ENCODE measurements at regions not wholly inside any gene's neighbourhood (a gene's known extent, or its start where the extent isn't known, plus 50 kb on each side); places are given as distances from the start of the nearest gene placed in this dataset.

DNA sequence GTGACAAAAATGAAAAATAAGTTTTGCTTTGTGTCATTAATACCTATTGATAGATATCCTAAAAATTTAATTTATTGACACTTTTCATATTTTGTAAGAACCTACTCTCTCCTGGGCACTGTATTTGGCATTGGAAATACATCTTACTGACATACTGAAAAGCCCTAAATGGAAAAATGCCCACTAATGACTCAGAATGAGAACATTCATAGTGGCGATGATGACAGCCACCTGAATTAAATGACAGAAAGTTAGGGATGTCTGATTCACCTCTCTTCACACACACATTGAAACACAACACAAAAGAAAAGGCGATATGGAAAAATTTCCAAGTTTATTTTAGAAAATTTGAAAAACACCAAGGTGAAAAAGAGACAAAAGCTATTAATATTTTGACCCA lies 992.3 kb downstream of the STPG2 start:
- TF ChIP-seq ZFX (IDR thresholded peaks at IDR 0.05; ENCODE audit: borderline replicate concordance), result no peak
- TF ChIP-seq, protein P1, sequence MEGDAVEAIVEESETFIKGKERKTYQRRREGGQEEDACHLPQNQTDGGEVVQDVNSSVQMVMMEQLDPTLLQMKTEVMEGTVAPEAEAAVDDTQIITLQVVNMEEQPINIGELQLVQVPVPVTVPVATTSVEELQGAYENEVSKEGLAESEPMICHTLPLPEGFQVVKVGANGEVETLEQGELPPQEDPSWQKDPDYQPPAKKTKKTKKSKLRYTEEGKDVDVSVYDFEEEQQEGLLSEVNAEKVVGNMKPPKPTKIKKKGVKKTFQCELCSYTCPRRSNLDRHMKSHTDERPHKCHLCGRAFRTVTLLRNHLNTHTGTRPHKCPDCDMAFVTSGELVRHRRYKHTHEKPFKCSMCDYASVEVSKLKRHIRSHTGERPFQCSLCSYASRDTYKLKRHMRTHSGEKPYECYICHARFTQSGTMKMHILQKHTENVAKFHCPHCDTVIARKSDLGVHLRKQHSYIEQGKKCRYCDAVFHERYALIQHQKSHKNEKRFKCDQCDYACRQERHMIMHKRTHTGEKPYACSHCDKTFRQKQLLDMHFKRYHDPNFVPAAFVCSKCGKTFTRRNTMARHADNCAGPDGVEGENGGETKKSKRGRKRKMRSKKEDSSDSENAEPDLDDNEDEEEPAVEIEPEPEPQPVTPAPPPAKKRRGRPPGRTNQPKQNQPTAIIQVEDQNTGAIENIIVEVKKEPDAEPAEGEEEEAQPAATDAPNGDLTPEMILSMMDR (IDR thresholded peaks at IDR 0.05), result no peak
- H3K27ac ChIP-seq, result peak overlapping the region; percentile 28; the same call in 1 of the 2 replicates

DNA sequence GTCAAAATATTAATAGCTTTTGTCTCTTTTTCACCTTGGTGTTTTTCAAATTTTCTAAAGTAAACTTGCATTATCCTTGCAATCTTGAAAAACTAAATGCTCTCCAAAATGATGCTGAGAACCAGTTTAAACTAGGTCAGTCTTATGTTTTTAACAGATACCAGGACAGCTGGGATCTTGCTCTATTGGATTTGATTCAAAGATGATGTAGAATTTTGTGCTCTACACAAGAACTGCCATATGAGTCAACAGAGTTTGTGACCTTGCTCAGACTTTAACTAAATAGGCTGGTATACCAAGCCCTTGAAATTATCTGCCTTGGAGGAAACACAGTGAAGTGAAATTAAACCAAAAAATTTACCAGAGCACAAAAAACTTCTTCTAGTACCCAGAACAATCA lies 991.1 kb downstream of the STPG2 start:
- peak overlapping the region; percentile 28; the same call in 1 of the 2 replicates for H3K27ac ChIP-seq
- TF ChIP-seq ZFX (IDR thresholded peaks at IDR 0.05; ENCODE audit: borderline replicate concordance), result no peak
- TF ChIP-seq, protein P1 (IDR thresholded peaks at IDR 0.05), result no peak

DNA sequence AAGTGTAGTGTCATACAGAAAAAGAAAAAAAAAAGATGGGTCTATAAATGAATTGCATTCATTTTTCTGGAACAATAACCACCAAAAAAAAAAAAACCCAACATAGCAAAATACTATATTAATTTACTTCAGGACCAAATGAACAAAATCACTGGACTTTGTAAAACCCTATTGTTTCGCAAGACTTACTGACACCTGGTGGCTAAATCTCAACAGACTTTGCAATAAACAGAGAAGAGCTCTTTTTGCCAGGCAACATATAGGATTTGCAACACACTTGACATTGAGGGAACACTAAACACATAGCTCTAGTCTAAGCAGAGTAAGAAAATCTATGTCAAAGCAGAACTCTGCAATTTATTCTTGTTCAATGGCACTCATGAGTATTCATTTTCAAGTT lies 990.2 kb downstream of the STPG2 start:
- no peak overlapping the region for H3K27ac ChIP-seq
- TF ChIP-seq, protein P1 (IDR thresholded peaks at IDR 0.05), result peak; percentile 59
- no peak for TF ChIP-seq ZFX (IDR thresholded peaks at IDR 0.05; ENCODE audit: borderline replicate concordance)

DNA sequence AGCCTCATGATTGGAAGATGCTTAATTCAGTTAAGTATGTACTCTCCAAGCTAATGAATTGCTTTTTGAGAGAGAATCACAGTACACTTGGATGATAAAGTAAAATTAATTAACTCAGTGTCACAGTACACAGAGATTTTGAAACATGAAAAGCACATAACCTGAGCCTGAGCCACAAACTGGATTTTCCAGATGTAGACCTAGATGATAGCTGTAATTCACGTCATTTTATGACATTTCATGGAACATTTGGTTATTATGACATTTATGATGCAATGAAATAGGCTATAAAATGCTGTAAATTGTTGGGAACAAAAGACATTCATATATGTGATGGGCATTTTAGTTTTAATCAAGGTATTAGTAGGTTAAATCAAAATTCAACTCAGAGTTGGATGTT lies 983.7 kb downstream of the STPG2 start:
- H3K27ac ChIP-seq, result no peak overlapping the region
- TF ChIP-seq, protein P1 (IDR thresholded peaks at IDR 0.05), result no peak
- no peak for TF ChIP-seq ZFX (IDR thresholded peaks at IDR 0.05; ENCODE audit: borderline replicate concordance)

DNA sequence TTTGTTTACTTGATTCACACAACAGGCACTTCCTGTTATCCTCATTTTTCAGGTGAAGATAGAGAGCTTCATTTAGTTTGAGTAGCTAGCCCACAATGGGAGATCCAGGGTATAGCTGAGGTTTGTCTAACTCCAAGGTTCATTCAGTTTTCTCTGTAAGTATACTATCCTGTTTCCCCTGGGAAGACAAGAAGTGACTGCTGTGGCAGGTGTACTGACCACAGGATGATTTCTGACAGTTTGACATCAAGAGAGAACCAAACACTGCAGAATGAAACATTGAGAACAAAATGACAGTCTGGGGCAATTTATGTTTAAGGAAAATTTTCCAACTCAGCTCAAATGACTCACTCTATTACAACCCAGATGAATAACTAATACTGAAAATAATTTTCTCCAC lies 958.0 kb downstream of the STPG2 start:
- TF ChIP-seq, protein P1 (IDR thresholded peaks at IDR 0.05), result no peak
- TF ChIP-seq ZFX (IDR thresholded peaks at IDR 0.05; ENCODE audit: borderline replicate concordance), result no peak
- no peak overlapping the region for H3K27ac ChIP-seq

DNA sequence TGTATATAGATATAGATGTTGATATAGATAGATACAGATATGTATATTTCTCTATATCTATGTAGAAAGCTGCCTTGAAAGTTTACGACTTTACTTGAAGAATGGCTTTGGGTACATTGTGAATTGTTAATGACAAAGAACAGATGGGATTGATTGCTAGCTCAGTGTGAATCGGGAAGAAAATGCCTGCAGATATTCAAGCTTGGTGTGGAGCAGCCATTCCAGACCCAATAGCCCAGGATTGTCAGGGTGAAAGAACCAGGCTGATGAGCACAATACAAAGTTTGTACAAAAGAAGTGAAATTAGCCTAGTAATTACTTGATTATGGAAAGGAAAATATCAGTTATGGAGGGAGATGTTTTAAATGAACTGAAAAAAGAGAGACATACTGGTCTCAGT lies 946.2 kb downstream of the STPG2 start:
- no peak overlapping the region for H3K27ac ChIP-seq
- TF ChIP-seq, protein P1 (IDR thresholded peaks at IDR 0.05), result no peak
- TF ChIP-seq ZFX (IDR thresholded peaks at IDR 0.05; ENCODE audit: borderline replicate concordance), result no peak

DNA sequence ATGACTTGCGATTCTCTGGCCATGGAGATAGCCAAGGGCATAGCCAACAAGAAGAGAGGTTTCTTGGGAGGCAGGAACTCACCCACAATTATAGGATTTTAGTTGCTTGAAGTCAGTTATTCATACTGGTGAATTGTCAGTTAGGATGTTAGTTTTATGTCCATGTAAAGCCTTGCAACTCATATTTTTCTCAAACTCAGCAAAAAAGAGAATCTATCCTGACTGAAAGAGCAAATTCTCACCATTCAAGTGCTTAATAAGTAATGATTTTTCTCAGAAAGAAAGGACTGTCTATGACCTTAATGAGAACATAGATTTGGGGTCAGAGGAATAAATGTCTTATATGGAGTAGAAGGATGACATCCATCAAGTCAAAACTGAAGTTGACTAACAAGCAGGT lies 934.5 kb downstream of the STPG2 start:
- H3K27ac ChIP-seq, result no peak overlapping the region
- TF ChIP-seq, protein P1 (IDR thresholded peaks at IDR 0.05), result no peak
- TF ChIP-seq ZFX (IDR thresholded peaks at IDR 0.05; ENCODE audit: borderline replicate concordance), result no peak

All from 22Rv1 (cell line).